Neutrophil (primary cell): ENCODE measurements at regions not wholly inside any gene's neighbourhood (a gene's known extent, or its start where the extent isn't known, plus 50 kb on each side); places are given as distances from the start of the nearest gene placed in this dataset.

Experiments used
- H3K27ac ChIP-seq: fragments of 200-600 bp; sonication (generic); 2 replicates; pipeline ENCODE4 v1.5.1; 2016; ENCODE audit warnings: mild to moderate bottlenecking, moderate library complexity
- H3K27me3 ChIP-seq: fragments of 200-600 bp; sonication (generic); 2 replicates; pipeline ENCODE4 v1.6.0; 2016; ENCODE audit warnings: mild to moderate bottlenecking
- H3K36me3 ChIP-seq: fragments of 200-600 bp; sonication (generic); 2 replicates; pipeline ENCODE4 v1.5.1; 2017
- H3K4me1 ChIP-seq, 2 experiments: fragments of 200-600 bp in 1 of 2; sonication (generic) in 1 of 2; 1 replicate in 1 of 2; 2 replicates in 1 of 2; pipeline versions ENCODE4 v1.5.1 to v1.6.1; 2013 to 2016; ENCODE audit warnings: low read depth in 1 of 2, low read length in 1 of 2, mild to moderate bottlenecking in 1 of 2, moderate library complexity in 1 of 2; ENCODE audit not compliant: control insufficient read depth in 1 of 2, insufficient read depth in 1 of 2
- H3K4me3 ChIP-seq, 2 experiments: fragments of 200-600 bp in 1 of 2; sonication (generic) in 1 of 2; 1 replicate in 1 of 2; 2 replicates in 1 of 2; pipeline ENCODE4 v1.5.1; 2013 to 2016; ENCODE audit warnings: low read depth in 1 of 2, low read length in 1 of 2, mild to moderate bottlenecking in 1 of 2, moderate library complexity in 1 of 2
- H3K9me3 ChIP-seq: fragments of 200-600 bp; sonication (generic); 2 replicates; pipeline ENCODE4 v1.5.1; 2016
- CTCF ChIP-seq: fragments of 200-600 bp; sonication (generic); IDR thresholded peaks from 2 replicates; pipeline ENCODE4 v1.5.1; 2016; ENCODE audit warnings: antibody characterized with exemption

GRCh38 chr17:74055508-74056160 is 147.8 kb upstream of the RPL38 start:
- Histone ChIP-seq H3K9me3 (no peaks in the 10 kb centered on the region), H3K27me3 (peaks cover 78% of the 10 kb centered on the region), H3K4me1 (peaks cover 0 to 3% of the 10 kb centered on the region in 2 experiments), H3K36me3 (no peaks in the 10 kb centered on the region), H3K27ac (no peak overlapping the region), H3K4me3 (no peak overlapping the region)
- no peak for TF ChIP-seq CTCF

- no peak overlapping the region for H3K4me3 ChIP-seq
- H3K27me3 ChIP-seq: peaks cover 72% of the 10 kb centered on the region
- no peak for TF ChIP-seq CTCF
- H3K36me3 ChIP-seq: no peaks in the 10 kb centered on the region
- no peaks in the 10 kb centered on the region for H3K9me3 ChIP-seq
- peaks cover 0 to 3% of the 10 kb centered on the region in 2 experiments for H3K4me1 ChIP-seq
- no peak overlapping the region for H3K27ac ChIP-seq
Observed at GRCh38 chr17:74059479-74060240, 143.8 kb upstream of the RPL38 start.

- Histone ChIP-seq H3K9me3 (no peaks in the 10 kb centered on the region), H3K27me3 (peaks cover 65% of the 10 kb centered on the region), H3K36me3 (no peaks in the 10 kb centered on the region), H3K27ac (no peak overlapping the region), H3K4me1 (peaks cover 0 to 3% of the 10 kb centered on the region in 2 experiments), H3K4me3 (no peak overlapping the region)
- no peak for TF ChIP-seq CTCF
Observed at GRCh38 chr17:74061758-74062157, 141.7 kb upstream of the RPL38 start.

GRCh38 chr17:74062234-74062633 is 141.2 kb upstream of the RPL38 start:
- H3K27ac ChIP-seq: no peak overlapping the region
- H3K9me3 ChIP-seq: no peaks in the 10 kb centered on the region
- peaks cover 61% of the 10 kb centered on the region for H3K27me3 ChIP-seq
- no peak for TF ChIP-seq CTCF
- peaks cover 0 to 3% of the 10 kb centered on the region in 2 experiments for H3K4me1 ChIP-seq
- no peaks in the 10 kb centered on the region for H3K36me3 ChIP-seq
- H3K4me3 ChIP-seq: no peak overlapping the region

GRCh38 chr17:74063439-74063838 is 140.0 kb upstream of the RPL38 start:
- Histone ChIP-seq H3K4me1 (peaks cover 0 to 3% of the 10 kb centered on the region in 2 experiments), H3K4me3 (no peak overlapping the region), H3K27me3 (peaks cover 51% of the 10 kb centered on the region), H3K27ac (no peak overlapping the region), H3K9me3 (no peaks in the 10 kb centered on the region), H3K36me3 (no peaks in the 10 kb centered on the region)
- TF ChIP-seq CTCF: no peak
